ENCODE measurements at regions not wholly inside any gene's neighbourhood (a gene's known extent, or its start where the extent isn't known, plus 50 kb on each side); places are given as distances from the start of the nearest gene placed in this dataset.
"Not testable (repeated sequence)": the region's sequence is repeated elsewhere in the genome, so short reads cannot be mapped to it uniquely, and the experiment has no call there.

GRCh38 chr9:106038266-106039001 lies 344.1 kb downstream of the TMEM38B start:
- ChIA-PET POLR2A (no interaction called here), CTCF (no interaction called here)
- DNase-seq (no peak), ATAC-seq (no peak)
- intact Hi-C loops (cut with DNase I, micrococcal nuclease): no loop called here
- no peaks in the 10 kb centered on the region for H3K27me3 Mint-ChIP-seq
- H3K9me3 Mint-ChIP-seq (ENCODE audit: low read depth): no peaks in the 10 kb centered on the region
- no peaks in the 10 kb centered on the region for H3K36me3 Mint-ChIP-seq (ENCODE audit: low read depth)
- H3K4me1 Mint-ChIP-seq: no peaks in the 10 kb centered on the region
- no peak overlapping the region for H3K4me3 Mint-ChIP-seq
- no peak overlapping the region for H3K27ac Mint-ChIP-seq

- no peaks in the 10 kb centered on the region for H3K9me3 Mint-ChIP-seq (ENCODE audit: low read depth)
- no peaks in the 10 kb centered on the region for H3K36me3 Mint-ChIP-seq (ENCODE audit: low read depth)
- no peak for DNase-seq
- intact Hi-C loops (cut with DNase I, micrococcal nuclease): no loop called here
- H3K27ac Mint-ChIP-seq: no peak overlapping the region
- no peaks in the 10 kb centered on the region for H3K27me3 Mint-ChIP-seq
- CTCF ChIA-PET: no interaction called here
- no peak for ATAC-seq
- no peaks in the 10 kb centered on the region for H3K4me1 Mint-ChIP-seq
- H3K4me3 Mint-ChIP-seq: no peak overlapping the region
- POLR2A ChIA-PET: no interaction called here
Observed at GRCh38 chr9:106039151-106039935, 345.0 kb downstream of the TMEM38B start.

DNA sequence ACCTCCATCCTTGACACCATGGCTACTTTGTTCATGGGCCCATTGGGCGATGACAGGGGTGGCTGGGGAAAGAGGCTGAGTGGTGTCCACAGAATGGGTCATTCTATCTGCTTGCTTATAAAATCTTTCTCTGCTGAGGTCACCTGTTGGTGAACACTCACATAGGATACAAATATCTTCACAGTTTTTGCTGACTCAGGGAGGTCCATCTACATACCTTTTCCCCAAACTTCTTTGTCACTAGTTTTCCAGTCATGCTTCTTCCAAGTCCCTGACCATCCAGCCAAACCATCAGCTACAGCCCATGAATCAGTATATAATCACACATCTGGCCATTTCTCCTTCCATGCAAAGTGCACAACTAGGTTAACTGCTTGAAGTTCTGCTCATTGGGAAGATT lies 347.6 kb downstream of the TMEM38B start:
- H3K9me3 Mint-ChIP-seq (ENCODE audit: low read depth); POLR2A ChIA-PET; H3K36me3 Mint-ChIP-seq (ENCODE audit: low read depth); H3K4me1 Mint-ChIP-seq; H3K27me3 Mint-ChIP-seq; CTCF ChIA-PET; H3K27ac Mint-ChIP-seq; DNase-seq; ATAC-seq; H3K4me3 Mint-ChIP-seq; intact Hi-C loops (cut with DNase I, micrococcal nuclease): not testable (repeated sequence)

DNA sequence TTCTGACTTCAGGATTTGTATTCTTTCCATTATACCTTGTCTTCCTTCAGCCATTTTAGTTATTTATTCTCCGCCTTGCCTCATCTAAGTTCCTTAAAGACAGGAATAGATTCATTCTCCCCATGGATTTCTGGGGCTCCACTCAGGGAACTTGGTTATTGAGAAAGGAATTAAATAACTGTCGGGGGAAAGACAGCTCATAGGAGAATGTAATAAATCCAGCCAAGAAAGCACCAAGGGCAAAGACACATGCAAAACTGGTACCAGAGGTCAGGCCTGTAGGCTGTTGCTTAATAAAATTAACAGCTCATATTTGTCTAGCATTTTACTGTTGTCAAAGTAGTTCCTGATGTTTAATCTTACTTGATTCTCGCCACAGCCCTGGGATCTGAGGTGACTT lies 357.2 kb downstream of the TMEM38B start:
- ATAC-seq: no peak
- POLR2A ChIA-PET: no interaction called here
- no peaks in the 10 kb centered on the region for H3K36me3 Mint-ChIP-seq (ENCODE audit: low read depth)

GRCh38 chr9:106052166-106052565 lies 357.8 kb downstream of the TMEM38B start:
- POLR2A ChIA-PET: no interaction called here
- Mint-ChIP-seq H3K4me1 (no peaks in the 10 kb centered on the region), H3K27ac (no peak overlapping the region), H3K27me3 (no peaks in the 10 kb centered on the region), H3K9me3 (ENCODE audit: low read depth) (no peaks in the 10 kb centered on the region), H3K4me3 (no peak overlapping the region), H3K36me3 (ENCODE audit: low read depth) (no peaks in the 10 kb centered on the region)
- intact Hi-C loops (cut with DNase I, micrococcal nuclease): no loop called here
- CTCF ChIA-PET: no interaction called here
- DNase-seq: no peak
- ATAC-seq: no peak

More for the DNA sequence above, 357.2 kb downstream of the TMEM38B start:
- DNase-seq: no peak
- H3K4me3 Mint-ChIP-seq: no peak overlapping the region
- no peaks in the 10 kb centered on the region for H3K9me3 Mint-ChIP-seq (ENCODE audit: low read depth)
- H3K27me3 Mint-ChIP-seq: no peaks in the 10 kb centered on the region
- CTCF ChIA-PET: interaction anchor here (0.7 kb wide), 1 partner anchor 1147 kb away, joined by 3 read pairs; no protein-coding TSS in a partner anchor
- no peaks in the 10 kb centered on the region for H3K4me1 Mint-ChIP-seq
- intact Hi-C loops (cut with DNase I, micrococcal nuclease): no loop called here
- no peak overlapping the region for H3K27ac Mint-ChIP-seq

DNA sequence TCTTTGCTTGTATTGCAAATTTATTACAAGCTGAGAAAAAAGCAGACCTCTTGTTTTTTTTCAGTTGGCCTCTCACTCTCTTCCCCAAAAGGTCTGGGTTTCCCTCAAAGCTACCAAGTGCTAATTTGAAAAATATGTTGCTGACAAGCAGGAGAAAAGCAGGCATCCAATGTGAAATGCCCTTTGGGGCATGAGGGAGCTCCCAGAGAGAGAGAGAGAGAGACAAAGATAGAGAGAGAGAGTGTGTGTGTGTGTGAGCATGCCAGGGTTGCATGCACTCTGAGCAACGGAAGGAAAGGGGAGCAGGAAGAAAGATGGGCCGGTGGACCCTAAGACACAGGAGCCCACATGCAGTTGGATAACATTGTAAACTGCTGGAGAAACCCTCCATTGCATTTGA lies 358.4 kb downstream of the TMEM38B start:
- no peak overlapping the region for H3K27ac Mint-ChIP-seq
- CTCF ChIA-PET: interaction anchor here (0.7 kb wide), 1 partner anchor 1862 kb away, joined by 4 read pairs; no protein-coding TSS in a partner anchor

GRCh38 chr9:106056328-106056727 lies 362.0 kb downstream of the TMEM38B start:
- H3K4me1 Mint-ChIP-seq: no peaks in the 10 kb centered on the region
- no peaks in the 10 kb centered on the region for H3K27me3 Mint-ChIP-seq
- no peaks in the 10 kb centered on the region for H3K9me3 Mint-ChIP-seq (ENCODE audit: low read depth)
- no peaks in the 10 kb centered on the region for H3K36me3 Mint-ChIP-seq (ENCODE audit: low read depth)
- CTCF ChIA-PET: no interaction called here
- DNase-seq: no peak
- POLR2A ChIA-PET: no interaction called here
- intact Hi-C loops (cut with DNase I, micrococcal nuclease): no loop called here
- H3K4me3 Mint-ChIP-seq: no peak overlapping the region
- no peak for ATAC-seq
- no peak overlapping the region for H3K27ac Mint-ChIP-seq

More for the DNA sequence above, 358.4 kb downstream of the TMEM38B start:
- Mint-ChIP-seq H3K9me3 (ENCODE audit: low read depth) (no peaks in the 10 kb centered on the region), H3K4me3 (no peak overlapping the region), H3K27me3 (no peaks in the 10 kb centered on the region), H3K36me3 (ENCODE audit: low read depth) (no peaks in the 10 kb centered on the region), H3K4me1 (no peaks in the 10 kb centered on the region)
- DNase-seq (no peak), ATAC-seq (no peak)
- intact Hi-C loops (cut with DNase I, micrococcal nuclease): no loop called here
- POLR2A ChIA-PET: no interaction called here

DNA sequence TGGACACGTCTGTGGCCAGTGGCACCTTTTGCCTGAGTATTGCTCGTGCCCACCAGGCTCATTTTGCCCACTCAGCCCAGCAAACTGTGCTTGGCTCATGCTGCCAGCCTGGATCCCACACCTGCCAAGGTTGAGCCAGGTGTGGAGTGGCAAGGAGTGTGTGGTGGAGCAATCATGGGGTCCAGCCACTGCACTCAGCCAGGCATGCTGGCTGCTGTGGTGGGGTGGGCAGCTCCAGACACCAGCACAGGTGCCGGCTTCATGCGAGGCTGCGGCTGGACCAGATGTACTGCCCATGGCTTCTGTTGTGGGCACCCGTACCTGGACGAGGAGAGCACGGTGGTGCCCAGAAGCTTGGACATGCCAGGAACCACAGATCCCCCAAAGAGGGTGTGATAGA lies 364.1 kb downstream of the TMEM38B start:
- DNase-seq: no peak
- Mint-ChIP-seq H3K9me3 (ENCODE audit: low read depth) (no peaks in the 10 kb centered on the region), H3K27ac (no peak overlapping the region), H3K27me3 (no peaks in the 10 kb centered on the region), H3K4me1 (no peaks in the 10 kb centered on the region), H3K4me3 (no peak overlapping the region), H3K36me3 (ENCODE audit: low read depth) (no peaks in the 10 kb centered on the region)
- ATAC-seq: no peak
- intact Hi-C loops (cut with DNase I, micrococcal nuclease): no loop called here
- ChIA-PET CTCF (no interaction called here), POLR2A (no interaction called here)

- H3K36me3 Mint-ChIP-seq (ENCODE audit: low read depth): no peaks in the 10 kb centered on the region
- H3K27me3 Mint-ChIP-seq: no peaks in the 10 kb centered on the region
- no peak overlapping the region for H3K4me3 Mint-ChIP-seq
- CTCF ChIA-PET: no interaction called here
- DNase-seq (no peak), ATAC-seq (no peak)
- POLR2A ChIA-PET: no interaction called here
- no peak overlapping the region for H3K27ac Mint-ChIP-seq
- H3K9me3 Mint-ChIP-seq (ENCODE audit: low read depth): no peaks in the 10 kb centered on the region
- no peaks in the 10 kb centered on the region for H3K4me1 Mint-ChIP-seq
- intact Hi-C loops (cut with DNase I, micrococcal nuclease): no loop called here
Observed at GRCh38 chr9:106059886-106060285, 365.5 kb downstream of the TMEM38B start.

DNA sequence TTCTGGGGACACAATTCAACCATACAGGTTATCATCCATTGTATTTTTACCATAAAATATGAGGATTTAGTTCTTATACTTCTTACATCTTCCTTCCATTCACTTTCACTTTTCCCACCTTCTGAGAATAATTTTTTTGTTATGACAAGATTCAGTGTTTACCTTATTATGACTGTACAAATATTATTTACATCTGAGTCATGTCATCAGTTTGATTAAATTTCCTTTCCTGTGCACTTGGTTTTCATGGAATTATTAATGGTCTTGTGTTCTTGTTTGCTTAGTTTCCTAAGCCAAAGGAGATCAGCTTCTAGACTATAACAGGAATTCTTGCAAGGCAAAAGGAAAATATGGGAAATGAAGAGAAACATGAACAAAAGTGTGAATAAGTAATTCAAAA lies 366.5 kb downstream of the TMEM38B start:
- Mint-ChIP-seq H3K27ac (no peak overlapping the region), H3K4me3 (no peak overlapping the region), H3K27me3 (no peaks in the 10 kb centered on the region), H3K36me3 (ENCODE audit: low read depth) (no peaks in the 10 kb centered on the region), H3K4me1 (no peaks in the 10 kb centered on the region), H3K9me3 (ENCODE audit: low read depth) (no peaks in the 10 kb centered on the region)
- intact Hi-C loops (cut with DNase I, micrococcal nuclease): no loop called here
- ChIA-PET CTCF (no interaction called here), POLR2A (no interaction called here)
- DNase-seq (no peak), ATAC-seq (no peak)

GRCh38 chr9:106062250-106062649 lies 367.9 kb downstream of the TMEM38B start:
- H3K36me3 Mint-ChIP-seq (ENCODE audit: low read depth): no peaks in the 10 kb centered on the region
- H3K4me1 Mint-ChIP-seq: no peaks in the 10 kb centered on the region
- ChIA-PET POLR2A (no interaction called here), CTCF (interaction anchor here (0.7 kb wide), 1 partner anchor 1259 kb away, joined by 5 read pairs; no protein-coding TSS in a partner anchor)
- intact Hi-C loops (cut with DNase I, micrococcal nuclease): no loop called here
- H3K27ac Mint-ChIP-seq: no peak overlapping the region
- H3K27me3 Mint-ChIP-seq: no peaks in the 10 kb centered on the region
- no peak overlapping the region for H3K4me3 Mint-ChIP-seq
- ATAC-seq (no peak), DNase-seq (no peak)
- no peaks in the 10 kb centered on the region for H3K9me3 Mint-ChIP-seq (ENCODE audit: low read depth)

DNA sequence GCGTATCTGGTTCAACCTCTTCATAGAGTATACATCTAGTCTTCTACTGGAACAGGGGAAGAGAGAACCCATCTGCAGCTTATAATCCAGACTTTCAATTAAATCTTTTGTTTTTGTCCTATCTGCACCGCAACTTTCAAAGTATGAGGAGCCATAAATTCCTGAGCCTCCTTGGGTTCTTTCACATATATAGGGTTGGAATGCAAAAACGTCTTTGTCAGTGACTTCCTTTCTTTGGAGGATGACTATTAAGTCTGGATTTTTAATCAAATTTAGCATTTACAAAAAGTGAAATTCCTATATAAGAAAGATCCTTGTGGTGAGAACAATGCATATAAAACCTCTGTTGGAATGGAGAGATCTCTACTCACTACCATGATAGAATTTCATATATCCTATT lies 370.8 kb downstream of the TMEM38B start:
- no peak for DNase-seq
- no peaks in the 10 kb centered on the region for H3K4me1 Mint-ChIP-seq
- H3K36me3 Mint-ChIP-seq (ENCODE audit: low read depth): no peaks in the 10 kb centered on the region
- H3K4me3 Mint-ChIP-seq: no peak overlapping the region
- intact Hi-C loops (cut with DNase I, micrococcal nuclease): no loop called here
- ATAC-seq: no peak
- H3K9me3 Mint-ChIP-seq (ENCODE audit: low read depth): no peaks in the 10 kb centered on the region
- POLR2A ChIA-PET: no interaction called here
- no peaks in the 10 kb centered on the region for H3K27me3 Mint-ChIP-seq
- H3K27ac Mint-ChIP-seq: no peak overlapping the region
- CTCF ChIA-PET: no interaction called here
